Central memory CD8-positive, alpha-beta T cell (primary cell): ENCODE measurements at regions not wholly inside any gene's neighbourhood (a gene's known extent, or its start where the extent isn't known, plus 50 kb on each side); places are given as distances from the start of the nearest gene placed in this dataset.
"Not testable (repeated sequence)": the region's sequence is repeated elsewhere in the genome, so short reads cannot be mapped to it uniquely, and the experiment has no call there.

Source experiments
- ATAC-seq: fragments of 150-1000 bp; cut with Tn5 transposase; replicated peaks from 2 replicates; pipeline ENCODE4 v1.10.0; 2022; ENCODE audit warnings: mild to moderate bottlenecking, moderate FRiP score, moderate number of reproducible peaks; ENCODE audit not compliant: poor library complexity, severe bottlenecking; ENCODE audit errors: extremely low read depth
- DNase-seq, 2 donors: peaks; one replicate each; pipeline ENCODE4 v3.0.0; 2021; ENCODE audit warnings: low spot score in 2 of 2
- H3K27ac Mint-ChIP-seq: one replicate; pipeline ENCODE4 v1.8.0; 2022; ENCODE audit warnings: low read depth, mild to moderate bottlenecking, moderate library complexity, mixed read lengths
- H3K27me3 Mint-ChIP-seq: one replicate; pipeline ENCODE4 v1.8.0; 2022; ENCODE audit warnings: mixed read lengths
- H3K36me3 Mint-ChIP-seq: one replicate; pipeline ENCODE4 v1.8.0; 2022; ENCODE audit warnings: mild to moderate bottlenecking, moderate library complexity, mixed read lengths; ENCODE audit not compliant: insufficient read depth
- H3K4me1 Mint-ChIP-seq: one replicate; pipeline ENCODE4 v1.8.0; 2022; ENCODE audit warnings: mixed read lengths
- H3K4me3 Mint-ChIP-seq: one replicate; pipeline ENCODE4 v1.8.0; 2022; ENCODE audit warnings: mild to moderate bottlenecking, moderate library complexity, mixed read lengths
- H3K9me3 Mint-ChIP-seq: one replicate; pipeline ENCODE4 v1.8.0; 2022; ENCODE audit warnings: mixed read lengths

DNA sequence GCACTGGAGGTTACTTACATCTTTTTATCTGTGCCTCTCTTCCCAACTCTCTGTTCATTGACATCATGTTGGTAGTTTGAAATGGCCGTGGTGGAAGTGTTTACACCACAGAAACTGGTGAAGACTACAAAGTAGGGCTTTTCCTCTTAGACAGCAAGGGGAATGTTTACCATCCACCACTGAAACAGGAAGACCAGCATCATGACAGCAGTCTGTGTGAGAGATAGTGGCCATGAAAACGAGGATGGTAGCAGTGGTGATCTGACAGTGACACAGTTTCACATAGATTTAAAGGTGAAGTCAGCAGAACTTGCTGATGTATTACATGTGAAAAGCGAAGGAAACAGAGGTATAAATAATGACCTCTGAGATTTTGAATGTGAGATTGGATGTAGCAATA lies 115.7 kb downstream of the CCDC71L start:
- ATAC-seq = no peak
- Mint-ChIP-seq H3K27me3 (peaks cover 22% of the 10 kb centered on the region), H3K4me3 (no peak overlapping the region), H3K36me3 (no peaks in the 10 kb centered on the region), H3K27ac (no peak overlapping the region), H3K4me1 (no peaks in the 10 kb centered on the region), H3K9me3 (no peaks in the 10 kb centered on the region)
- no peak for DNase-seq

- Mint-ChIP-seq H3K4me3 (no peak overlapping the region), H3K27ac (no peak overlapping the region)
Measured at GRCh38 chr7:106543221-106543757, 117.7 kb downstream of the CCDC71L start.

GRCh38 chr7:106542550-106543220 lies 118.3 kb downstream of the CCDC71L start:
- no peaks in the 10 kb centered on the region for H3K36me3 Mint-ChIP-seq
- peaks cover 18% of the 10 kb centered on the region for H3K27me3 Mint-ChIP-seq
- DNase-seq = no peak
- H3K9me3 Mint-ChIP-seq = no peaks in the 10 kb centered on the region
- no peak overlapping the region for H3K27ac Mint-ChIP-seq
- ATAC-seq = peak; percentile 32
- H3K4me1 Mint-ChIP-seq = peaks cover 4% of the 10 kb centered on the region
- no peak overlapping the region for H3K4me3 Mint-ChIP-seq

More at GRCh38 chr7:106543221-106543757, 117.7 kb downstream of the CCDC71L start:
- Mint-ChIP-seq H3K36me3 (no peaks in the 10 kb centered on the region), H3K9me3 (no peaks in the 10 kb centered on the region), H3K4me1 (no peaks in the 10 kb centered on the region), H3K27me3 (peaks cover 18% of the 10 kb centered on the region)
- no peak for DNase-seq
- no peak for ATAC-seq

GRCh38 chr7:106538638-106539037 lies 122.3 kb downstream of the CCDC71L start:
- Mint-ChIP-seq H3K27me3 (peaks cover 17% of the 10 kb centered on the region), H3K27ac (no peak overlapping the region), H3K4me3 (no peak overlapping the region), H3K36me3 (no peaks in the 10 kb centered on the region), H3K9me3 (no peaks in the 10 kb centered on the region), H3K4me1 (peaks cover 11% of the 10 kb centered on the region)
- no peak for DNase-seq
- ATAC-seq = no peak

DNA sequence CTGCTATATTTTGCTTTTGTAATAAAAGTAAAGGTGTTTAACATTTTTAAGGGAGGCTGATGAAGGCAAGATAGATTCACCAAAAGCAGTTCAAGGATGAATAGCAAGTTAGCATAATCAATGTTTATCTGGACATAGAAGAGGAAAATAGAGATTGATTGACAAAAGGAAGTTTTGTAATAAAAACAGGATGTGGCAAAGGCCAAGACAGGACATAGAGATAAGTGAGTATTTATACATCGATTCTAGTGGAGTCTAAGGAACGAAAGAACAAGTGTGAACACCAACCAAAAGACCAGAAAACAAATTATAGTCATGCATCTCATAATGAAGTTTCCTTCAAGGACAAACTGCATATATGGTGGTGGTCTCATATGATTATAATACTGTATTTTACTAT lies 123.8 kb downstream of the CCDC71L start:
- no peak overlapping the region for H3K27ac Mint-ChIP-seq
- DNase-seq = no peak
- H3K27me3 Mint-ChIP-seq = peaks cover 2% of the 10 kb centered on the region
- H3K36me3 Mint-ChIP-seq = no peaks in the 10 kb centered on the region
- ATAC-seq = no peak
- no peaks in the 10 kb centered on the region for H3K9me3 Mint-ChIP-seq
- H3K4me3 Mint-ChIP-seq = no peak overlapping the region
- H3K4me1 Mint-ChIP-seq = peaks cover 11% of the 10 kb centered on the region

- DNase-seq (no peak), ATAC-seq (no peak)
- H3K4me1 Mint-ChIP-seq = peaks cover 11% of the 10 kb centered on the region
- H3K27me3 Mint-ChIP-seq = no peaks in the 10 kb centered on the region
- H3K9me3 Mint-ChIP-seq = no peaks in the 10 kb centered on the region
- H3K27ac Mint-ChIP-seq = no peak overlapping the region
- no peaks in the 10 kb centered on the region for H3K36me3 Mint-ChIP-seq
- H3K4me3 Mint-ChIP-seq = no peak overlapping the region
Measured at GRCh38 chr7:106536079-106536478, 124.9 kb downstream of the CCDC71L start.

GRCh38 chr7:106535234-106535932 lies 125.6 kb downstream of the CCDC71L start:
- Mint-ChIP-seq H3K4me1 (peaks cover 11% of the 10 kb centered on the region), H3K9me3 (no peaks in the 10 kb centered on the region), H3K27me3 (no peaks in the 10 kb centered on the region), H3K4me3 (no peak overlapping the region), H3K27ac (no peak overlapping the region), H3K36me3 (no peaks in the 10 kb centered on the region)
- DNase-seq (no peak), ATAC-seq (no peak)

GRCh38 chr7:106534271-106534846 lies 126.6 kb downstream of the CCDC71L start:
- Mint-ChIP-seq H3K27ac (no peak overlapping the region), H3K9me3 (no peaks in the 10 kb centered on the region), H3K4me1 (peaks cover 11% of the 10 kb centered on the region), H3K36me3 (no peaks in the 10 kb centered on the region), H3K4me3 (no peak overlapping the region), H3K27me3 (no peaks in the 10 kb centered on the region)
- DNase-seq = no peak
- no peak for ATAC-seq

DNA sequence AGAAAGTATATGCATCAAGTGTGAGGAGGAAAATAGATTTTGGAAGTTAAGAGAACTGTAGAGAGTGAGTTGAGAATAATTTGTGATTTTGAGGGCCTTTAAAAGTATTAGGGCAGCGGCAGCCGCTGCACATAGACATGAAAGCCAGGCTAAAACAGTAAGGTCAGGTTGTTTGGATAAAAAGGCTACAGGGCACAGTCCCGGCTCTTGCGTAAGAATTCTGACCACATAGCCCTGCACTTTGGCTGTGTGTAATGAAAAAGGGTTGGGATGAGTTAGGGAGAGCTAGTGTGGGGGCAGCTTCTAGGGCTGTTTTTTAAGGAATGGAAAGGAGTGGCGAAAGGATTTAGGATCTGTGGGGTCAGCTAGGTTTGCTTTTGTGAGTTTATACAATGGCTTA lies 130.8 kb downstream of the CCDC71L start:
- not testable (repeated sequence) for ATAC-seq, H3K27ac Mint-ChIP-seq, H3K4me3 Mint-ChIP-seq, DNase-seq, H3K27me3 Mint-ChIP-seq, H3K9me3 Mint-ChIP-seq, H3K4me1 Mint-ChIP-seq, H3K36me3 Mint-ChIP-seq

GRCh38 chr7:106526617-106527016 lies 134.3 kb downstream of the CCDC71L start:
- H3K36me3 Mint-ChIP-seq, H3K9me3 Mint-ChIP-seq, H3K4me1 Mint-ChIP-seq, ATAC-seq, H3K27ac Mint-ChIP-seq, H3K4me3 Mint-ChIP-seq, DNase-seq: not testable (repeated sequence)
- H3K27me3 Mint-ChIP-seq = peaks cover 16% of the 10 kb centered on the region

DNA sequence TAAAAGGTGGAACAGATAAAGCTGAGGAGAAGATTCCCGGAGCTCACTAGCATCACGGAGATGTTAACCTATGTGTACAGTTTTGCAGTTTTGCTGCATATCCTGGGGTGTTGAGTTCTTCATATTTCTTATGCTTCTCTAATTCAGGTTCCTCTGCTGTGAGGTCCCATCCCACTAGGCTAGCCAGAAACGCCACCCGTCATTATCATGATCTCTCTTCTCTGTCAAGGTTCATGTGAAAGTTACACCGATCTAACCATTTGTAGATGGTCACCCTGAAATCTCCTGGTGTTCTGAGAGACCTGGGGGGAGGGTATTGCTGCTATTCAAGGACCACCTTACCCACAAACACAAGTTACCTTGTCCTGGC lies 136.3 kb downstream of the CCDC71L start:
- DNase-seq (no peak), ATAC-seq (no peak)
- peaks cover 1% of the 10 kb centered on the region for H3K36me3 Mint-ChIP-seq
- no peak overlapping the region for H3K4me3 Mint-ChIP-seq
- peaks cover 17% of the 10 kb centered on the region for H3K27me3 Mint-ChIP-seq
- H3K4me1 Mint-ChIP-seq = no peaks in the 10 kb centered on the region
- no peaks in the 10 kb centered on the region for H3K9me3 Mint-ChIP-seq
- no peak overlapping the region for H3K27ac Mint-ChIP-seq

GRCh38 chr7:106523482-106523881 lies 137.5 kb downstream of the CCDC71L start:
- Mint-ChIP-seq H3K9me3 (no peaks in the 10 kb centered on the region), H3K36me3 (peaks cover 1% of the 10 kb centered on the region), H3K27ac (no peak overlapping the region), H3K27me3 (peaks cover 29% of the 10 kb centered on the region), H3K4me3 (no peak overlapping the region), H3K4me1 (no peaks in the 10 kb centered on the region)
- DNase-seq (no peak), ATAC-seq (no peak)

DNA sequence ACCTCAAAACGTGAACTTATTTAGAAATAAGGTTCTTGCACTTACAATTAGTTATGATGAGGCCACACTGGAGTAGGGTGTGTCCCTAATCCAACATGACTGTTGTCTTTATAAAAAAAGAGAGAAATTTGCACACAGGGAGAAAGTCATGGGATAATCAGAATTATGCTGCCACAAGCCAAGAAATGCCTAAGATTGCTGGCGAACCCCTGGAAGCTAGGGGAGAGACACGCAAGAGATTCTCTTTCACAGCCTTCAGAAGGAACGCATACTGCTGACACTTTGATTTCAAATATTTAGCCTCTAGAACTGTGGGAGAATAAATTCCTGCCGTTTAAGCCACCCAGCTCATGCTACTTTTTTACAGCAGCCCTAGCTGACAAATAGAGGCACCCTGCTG lies 138.3 kb downstream of the CCDC71L start:
- Mint-ChIP-seq H3K4me3 (no peak overlapping the region), H3K27me3 (peaks cover 37% of the 10 kb centered on the region), H3K27ac (no peak overlapping the region), H3K9me3 (no peaks in the 10 kb centered on the region), H3K4me1 (no peaks in the 10 kb centered on the region), H3K36me3 (peaks cover 1% of the 10 kb centered on the region)
- DNase-seq = no peak
- ATAC-seq = no peak
